NCI-H2081 (cell line): ENCODE measurements at regions not wholly inside any gene's neighbourhood (a gene's known extent, or its start where the extent isn't known, plus 50 kb on each side); places are given as distances from the start of the nearest gene placed in this dataset.
"Not testable (repeated sequence)": the region's sequence is repeated elsewhere in the genome, so short reads cannot be mapped to it uniquely, and the experiment has no call there.

Experiments
- DNase-seq, 2 experiments: peaks; one replicate each; lab custom pipeline; 2025; lab: John Stamatoyannopoulos, UW

- DNase-seq: no peak
Observed at GRCh38 chr12:38016602-38017001, 300.0 kb upstream of the ALG10B start.

- DNase-seq: no peak
Observed at GRCh38 chr12:38025916-38026315, 290.7 kb upstream of the ALG10B start.

- DNase-seq: no peak
Observed at GRCh38 chr12:38053113-38053512, 263.5 kb upstream of the ALG10B start.

GRCh38 chr12:38053655-38054464 lies 262.7 kb upstream of the ALG10B start:
- DNase-seq: peak; percentile 38 to 60

GRCh38 chr12:38056701-38057689 lies 259.6 kb upstream of the ALG10B start:
- DNase-seq: no peak

GRCh38 chr12:38099686-38100085 lies 216.9 kb upstream of the ALG10B start:
- DNase-seq: no peak

- DNase-seq: no peak
Observed at GRCh38 chr12:38101753-38102152, 214.8 kb upstream of the ALG10B start.

- no peak for DNase-seq
Observed at GRCh38 chr12:38102197-38102596, 214.4 kb upstream of the ALG10B start.

GRCh38 chr12:38110026-38110699 lies 206.4 kb upstream of the ALG10B start:
- no peak for DNase-seq

GRCh38 chr12:38113991-38114390 lies 202.6 kb upstream of the ALG10B start:
- DNase-seq: no peak

- DNase-seq: no peak
Observed at GRCh38 chr12:38116968-38117367, 199.6 kb upstream of the ALG10B start.

GRCh38 chr12:38118632-38119031 lies 197.9 kb upstream of the ALG10B start:
- DNase-seq: no peak

- DNase-seq: no peak
Observed at GRCh38 chr12:38120438-38120837, 196.1 kb upstream of the ALG10B start.

GRCh38 chr12:38123028-38123427 lies 193.5 kb upstream of the ALG10B start:
- DNase-seq: not testable (repeated sequence)

- DNase-seq: no peak
Observed at GRCh38 chr12:38123566-38124246, 192.9 kb upstream of the ALG10B start.

GRCh38 chr12:38124247-38125012 lies 192.1 kb upstream of the ALG10B start:
- DNase-seq: no peak

- DNase-seq: no peak
Observed at GRCh38 chr12:38132139-38132538, 184.4 kb upstream of the ALG10B start.

GRCh38 chr12:38137287-38137686 lies 179.3 kb upstream of the ALG10B start:
- DNase-seq: no peak

GRCh38 chr12:38137716-38138115 lies 178.9 kb upstream of the ALG10B start:
- no peak for DNase-seq

GRCh38 chr12:38138225-38139221 lies 178.1 kb upstream of the ALG10B start:
- peak; percentile 28 to 47 for DNase-seq
